Astrocyte (in vitro differentiated cells and primary cell): ENCODE measurements at regions not wholly inside any gene's neighbourhood (a gene's known extent, or its start where the extent isn't known, plus 50 kb on each side); places are given as distances from the start of the nearest gene placed in this dataset.
A peak's percentile ranks its signal among the peaks of the same experiment; 100 is the strongest.

Source experiments
- DNase-seq: peaks from one replicate; pipeline ENCODE4 v3.0.0-alpha.2; 2010; ENCODE audit warnings: low read depth
- FAIRE-seq: peaks from 2 replicates; lab custom pipeline; 2011; peaks lifted over from hg19 to GRCh38; lab: Jason Lieb, UNC
- H2AFZ ChIP-seq: 2 replicates; pipeline ENCODE4 v1.6.0; 2012; ENCODE audit warnings: low read depth, low read length, inconsistent platforms
- H3K27ac ChIP-seq: 2 replicates; pipeline ENCODE4 v1.5.1; 2011; ENCODE audit warnings: low read depth, low read length, inconsistent platforms
- H3K27me3 ChIP-seq: 2 replicates; pipeline ENCODE4 v1.6.0; 2011; ENCODE audit warnings: low read length, inconsistent platforms; ENCODE audit not compliant: insufficient read depth
- H3K36me3 ChIP-seq: 2 replicates; pipeline ENCODE4 v1.5.1; 2011; ENCODE audit warnings: low read length, inconsistent platforms; ENCODE audit not compliant: insufficient read depth
- H3K4me1 ChIP-seq: 2 replicates; pipeline ENCODE4 v1.5.1; 2011; ENCODE audit warnings: low read length, inconsistent platforms; ENCODE audit not compliant: insufficient read depth
- H3K4me2 ChIP-seq: 2 replicates; pipeline ENCODE4 v1.6.0; 2012; ENCODE audit warnings: low read length, inconsistent platforms
- H3K4me3 ChIP-seq: 2 replicates; pipeline ENCODE4 v1.5.1; 2011; ENCODE audit warnings: low read depth, mild to moderate bottlenecking, low read length, inconsistent platforms; ENCODE audit not compliant: insufficient read depth
- H3K79me2 ChIP-seq: 2 replicates; pipeline ENCODE4 v1.6.0; 2012; ENCODE audit warnings: mild to moderate bottlenecking, low read length, inconsistent platforms; ENCODE audit not compliant: insufficient read depth
- H3K9ac ChIP-seq: 2 replicates; pipeline ENCODE4 v1.6.0; 2012; ENCODE audit warnings: mild to moderate bottlenecking, low read length, inconsistent platforms
- H3K9me3 ChIP-seq: 2 replicates; pipeline ENCODE4 v1.5.1; 2012; ENCODE audit warnings: low read depth, mild to moderate bottlenecking, low read length, inconsistent platforms; ENCODE audit not compliant: insufficient read depth
- H4K20me1 ChIP-seq: 2 replicates; pipeline ENCODE4 v1.6.0; 2012; ENCODE audit warnings: low read length, inconsistent platforms; ENCODE audit not compliant: insufficient read depth
- H3K27ac Mint-ChIP-seq: one replicate; pipeline ENCODE4 v1.8.0; 2021; ENCODE audit warnings: mild to moderate bottlenecking, mixed read lengths; ENCODE audit not compliant: unreplicated experiment
- H3K27me3 Mint-ChIP-seq: one replicate; pipeline ENCODE4 v1.8.0; 2021; ENCODE audit warnings: low read depth, mixed read lengths; ENCODE audit not compliant: unreplicated experiment
- H3K36me3 Mint-ChIP-seq: one replicate; pipeline ENCODE4 v1.8.0; 2021; ENCODE audit warnings: low read depth, mixed read lengths; ENCODE audit not compliant: unreplicated experiment
- H3K4me1 Mint-ChIP-seq: one replicate; pipeline ENCODE4 v1.8.0; 2021; ENCODE audit warnings: low read depth, mixed read lengths; ENCODE audit not compliant: unreplicated experiment
- H3K4me3 Mint-ChIP-seq: one replicate; pipeline ENCODE4 v1.8.0; 2021; ENCODE audit warnings: mild to moderate bottlenecking, moderate library complexity, mixed read lengths; ENCODE audit not compliant: unreplicated experiment
- H3K9me3 Mint-ChIP-seq: one replicate; pipeline ENCODE4 v1.8.0; 2021; ENCODE audit warnings: mild to moderate bottlenecking, mixed read lengths; ENCODE audit not compliant: unreplicated experiment
- EZH2 ChIP-seq: IDR thresholded peaks from 2 replicates; pipeline ENCODE4 v1.6.1; 2012; ENCODE audit warnings: mild to moderate bottlenecking, low read length, inconsistent platforms; ENCODE audit not compliant: insufficient read depth
- TF ChIP-seq, protein P1 (sequence below): IDR thresholded peaks from 2 replicates; pipeline ENCODE4 v1.5.1; 2011; ENCODE audit warnings: low read depth, mild to moderate bottlenecking, inconsistent platforms, low read length, moderate library complexity; ENCODE audit not compliant: insufficient read depth

DNA sequence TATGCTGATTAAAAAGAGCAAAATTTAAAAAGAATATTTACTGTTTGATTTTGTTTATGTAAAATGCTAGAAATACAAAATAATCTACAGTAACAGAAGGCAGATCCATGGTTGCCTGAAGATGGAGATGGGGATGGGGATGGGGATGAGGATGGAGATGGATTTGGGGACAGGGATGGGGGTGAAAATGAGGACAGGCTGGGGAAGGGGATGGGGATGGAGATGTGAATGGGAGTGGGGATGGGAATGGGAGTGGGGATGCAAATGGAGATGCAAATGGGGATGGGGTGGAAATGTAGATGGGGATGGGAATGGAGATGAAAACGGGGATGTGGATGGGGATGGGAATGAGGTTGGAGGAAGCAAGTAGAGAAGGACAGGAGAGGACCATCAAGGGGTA, 252.2 kb downstream of the PLPP3 start:
- Histone ChIP-seq H3K4me2 (no peak overlapping the region), H4K20me1 (no peaks in the 10 kb centered on the region), H3K9me3 (no peaks in the 10 kb centered on the region), H3K4me1 (peaks cover 16% of the 10 kb centered on the region), H3K79me2 (no peaks in the 10 kb centered on the region), H2AFZ (no peak overlapping the region), H3K27me3 (no peaks in the 10 kb centered on the region), H3K9ac (no peak overlapping the region), H3K27ac (no peak overlapping the region), H3K4me3 (no peak overlapping the region), H3K36me3 (no peaks in the 10 kb centered on the region)
- FAIRE-seq (no peak), DNase-seq (no peak)
- TF ChIP-seq, protein P1, sequence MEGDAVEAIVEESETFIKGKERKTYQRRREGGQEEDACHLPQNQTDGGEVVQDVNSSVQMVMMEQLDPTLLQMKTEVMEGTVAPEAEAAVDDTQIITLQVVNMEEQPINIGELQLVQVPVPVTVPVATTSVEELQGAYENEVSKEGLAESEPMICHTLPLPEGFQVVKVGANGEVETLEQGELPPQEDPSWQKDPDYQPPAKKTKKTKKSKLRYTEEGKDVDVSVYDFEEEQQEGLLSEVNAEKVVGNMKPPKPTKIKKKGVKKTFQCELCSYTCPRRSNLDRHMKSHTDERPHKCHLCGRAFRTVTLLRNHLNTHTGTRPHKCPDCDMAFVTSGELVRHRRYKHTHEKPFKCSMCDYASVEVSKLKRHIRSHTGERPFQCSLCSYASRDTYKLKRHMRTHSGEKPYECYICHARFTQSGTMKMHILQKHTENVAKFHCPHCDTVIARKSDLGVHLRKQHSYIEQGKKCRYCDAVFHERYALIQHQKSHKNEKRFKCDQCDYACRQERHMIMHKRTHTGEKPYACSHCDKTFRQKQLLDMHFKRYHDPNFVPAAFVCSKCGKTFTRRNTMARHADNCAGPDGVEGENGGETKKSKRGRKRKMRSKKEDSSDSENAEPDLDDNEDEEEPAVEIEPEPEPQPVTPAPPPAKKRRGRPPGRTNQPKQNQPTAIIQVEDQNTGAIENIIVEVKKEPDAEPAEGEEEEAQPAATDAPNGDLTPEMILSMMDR: no peak
- TF ChIP-seq EZH2: no peak
- Mint-ChIP-seq H3K4me1 (peaks cover 27% of the 10 kb centered on the region), H3K4me3 (no peak overlapping the region), H3K27ac (no peak overlapping the region), H3K27me3 (no peaks in the 10 kb centered on the region), H3K36me3 (no peaks in the 10 kb centered on the region), H3K9me3 (no peaks in the 10 kb centered on the region)

DNA sequence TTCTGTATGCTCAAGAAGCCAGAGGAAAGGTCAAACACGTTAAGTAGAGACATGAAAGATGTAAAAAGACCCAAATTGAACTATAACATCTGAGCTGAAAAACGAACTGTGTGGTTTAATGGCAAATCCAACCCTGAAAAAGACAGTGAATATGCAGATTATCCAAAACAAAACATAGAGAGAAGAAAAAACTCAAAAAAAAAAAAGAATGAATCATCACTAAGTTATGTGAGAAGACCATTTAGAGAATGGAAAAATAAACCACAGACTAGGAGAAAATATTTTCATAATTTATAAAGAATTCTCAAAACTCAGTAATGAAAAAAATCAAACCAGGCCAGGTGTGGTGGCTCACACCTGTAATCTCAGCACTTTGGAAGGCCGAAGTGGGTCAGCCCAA, 253.3 kb downstream of the PLPP3 start:
- no peak overlapping the region for H2AFZ ChIP-seq
- no peak overlapping the region for H3K27ac ChIP-seq
- peak; percentile 29 for DNase-seq
- Mint-ChIP-seq H3K27ac (no peak overlapping the region), H3K4me1 (peaks cover 19% of the 10 kb centered on the region), H3K9me3 (no peaks in the 10 kb centered on the region), H3K4me3 (no peak overlapping the region), H3K36me3 (no peaks in the 10 kb centered on the region), H3K27me3 (no peaks in the 10 kb centered on the region)
- H3K4me3 ChIP-seq: no peak overlapping the region
- H4K20me1 ChIP-seq: no peaks in the 10 kb centered on the region
- peak overlapping the region; percentile 21 for H3K4me2 ChIP-seq
- H3K79me2 ChIP-seq: no peaks in the 10 kb centered on the region
- H3K27me3 ChIP-seq: no peaks in the 10 kb centered on the region
- TF ChIP-seq, protein P1: no peak
- no peak for TF ChIP-seq EZH2
- peaks cover 5% of the 10 kb centered on the region for H3K4me1 ChIP-seq
- no peaks in the 10 kb centered on the region for H3K36me3 ChIP-seq
- no peaks in the 10 kb centered on the region for H3K9me3 ChIP-seq
- peak overlapping the region; percentile 23 for H3K9ac ChIP-seq
- no peak for FAIRE-seq

DNA sequence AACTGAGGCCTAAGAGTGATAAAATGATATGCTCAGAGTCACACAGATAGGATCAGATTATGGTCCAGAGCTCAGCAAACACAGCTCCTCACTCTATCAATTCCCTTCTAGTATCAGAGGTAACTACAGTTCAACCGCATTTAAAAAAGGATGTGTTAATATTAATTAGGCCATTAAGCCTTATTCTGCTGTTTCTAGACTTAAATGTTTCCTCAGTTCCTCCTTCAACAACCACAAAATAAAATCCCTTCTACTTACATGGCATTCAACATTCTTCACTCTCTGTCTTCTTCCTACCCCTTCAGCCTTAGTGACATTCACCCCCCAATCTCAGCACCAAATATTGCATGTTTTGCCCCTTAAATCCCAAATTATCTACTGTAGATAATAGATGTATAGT, 254.9 kb downstream of the PLPP3 start:
- H3K27ac Mint-ChIP-seq: no peak overlapping the region
- Histone ChIP-seq H3K4me1 (peaks cover 4% of the 10 kb centered on the region), H3K36me3 (no peaks in the 10 kb centered on the region), H3K4me2 (no peak overlapping the region), H2AFZ (no peak overlapping the region), H3K4me3 (no peak overlapping the region), H3K9ac (no peak overlapping the region), H3K27me3 (no peaks in the 10 kb centered on the region), H3K9me3 (no peaks in the 10 kb centered on the region), H3K27ac (no peak overlapping the region), H4K20me1 (no peaks in the 10 kb centered on the region), H3K79me2 (no peaks in the 10 kb centered on the region)
- H3K4me3 Mint-ChIP-seq: no peak overlapping the region
- peaks cover 5% of the 10 kb centered on the region for H3K27me3 Mint-ChIP-seq
- TF ChIP-seq, protein P1: no peak
- no peak for TF ChIP-seq EZH2
- no peaks in the 10 kb centered on the region for H3K36me3 Mint-ChIP-seq
- DNase-seq: no peak
- no peaks in the 10 kb centered on the region for H3K9me3 Mint-ChIP-seq
- FAIRE-seq: no peak
- peaks cover 11% of the 10 kb centered on the region for H3K4me1 Mint-ChIP-seq
